Epithelial cell of esophagus (primary cell): ENCODE measurements at regions not wholly inside any gene's neighbourhood (a gene's known extent, or its start where the extent isn't known, plus 50 kb on each side); places are given as distances from the start of the nearest gene placed in this dataset.
A peak's percentile ranks its signal among the peaks of the same experiment; 100 is the strongest.

Experiments used
- DNase-seq: peaks from one replicate; pipeline ENCODE4 v3.0.0; 2010; ENCODE audit warnings: low read depth
- H3K4me3 ChIP-seq: 2 replicates; pipeline ENCODE4 v1.5.1; 2011; ENCODE audit warnings: mild to moderate bottlenecking, low read length, control low read depth
- TF ChIP-seq, protein P1 (sequence below): IDR thresholded peaks from 2 replicates; pipeline ENCODE4 v1.5.1; 2011; ENCODE audit warnings: low read depth, mild to moderate bottlenecking, low read length, control low read depth, inconsistent platforms; ENCODE audit not compliant: insufficient read depth; ENCODE audit errors: missing control alignments

DNA sequence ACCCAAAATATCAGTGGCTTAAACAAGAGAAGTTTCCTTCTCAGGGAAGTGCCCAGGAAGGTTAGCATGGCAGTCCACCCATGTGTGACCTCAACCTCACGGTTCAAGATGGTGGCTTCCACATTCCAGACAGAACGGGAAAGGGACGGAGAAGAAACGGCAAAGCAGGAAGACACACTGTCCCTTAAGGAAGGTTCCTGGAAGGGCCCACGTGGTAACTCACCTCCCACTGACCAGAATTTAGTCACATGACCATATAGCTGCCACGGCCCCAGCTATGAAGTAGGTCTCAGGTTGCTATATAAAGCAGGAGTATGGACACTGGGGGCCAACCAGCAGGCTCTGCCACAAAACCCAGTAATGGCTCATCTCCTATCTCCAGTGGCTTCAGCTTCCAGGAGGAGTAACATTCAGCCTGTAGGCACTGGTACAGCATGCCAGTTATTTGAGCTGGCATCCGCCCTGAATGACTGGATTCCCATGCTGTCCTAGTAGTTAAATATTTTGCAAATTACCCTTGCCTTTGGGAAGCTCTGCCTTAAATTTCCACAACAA lies 278.5 kb upstream of the KLF14 start:
- peak; percentile 70 for DNase-seq
- TF ChIP-seq, protein P1, sequence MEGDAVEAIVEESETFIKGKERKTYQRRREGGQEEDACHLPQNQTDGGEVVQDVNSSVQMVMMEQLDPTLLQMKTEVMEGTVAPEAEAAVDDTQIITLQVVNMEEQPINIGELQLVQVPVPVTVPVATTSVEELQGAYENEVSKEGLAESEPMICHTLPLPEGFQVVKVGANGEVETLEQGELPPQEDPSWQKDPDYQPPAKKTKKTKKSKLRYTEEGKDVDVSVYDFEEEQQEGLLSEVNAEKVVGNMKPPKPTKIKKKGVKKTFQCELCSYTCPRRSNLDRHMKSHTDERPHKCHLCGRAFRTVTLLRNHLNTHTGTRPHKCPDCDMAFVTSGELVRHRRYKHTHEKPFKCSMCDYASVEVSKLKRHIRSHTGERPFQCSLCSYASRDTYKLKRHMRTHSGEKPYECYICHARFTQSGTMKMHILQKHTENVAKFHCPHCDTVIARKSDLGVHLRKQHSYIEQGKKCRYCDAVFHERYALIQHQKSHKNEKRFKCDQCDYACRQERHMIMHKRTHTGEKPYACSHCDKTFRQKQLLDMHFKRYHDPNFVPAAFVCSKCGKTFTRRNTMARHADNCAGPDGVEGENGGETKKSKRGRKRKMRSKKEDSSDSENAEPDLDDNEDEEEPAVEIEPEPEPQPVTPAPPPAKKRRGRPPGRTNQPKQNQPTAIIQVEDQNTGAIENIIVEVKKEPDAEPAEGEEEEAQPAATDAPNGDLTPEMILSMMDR: no peak
- no peak overlapping the region for H3K4me3 ChIP-seq

GRCh38 chr7:131013716-131014115 lies 279.7 kb upstream of the KLF14 start:
- DNase-seq: no peak
- no peak overlapping the region for H3K4me3 ChIP-seq

DNA sequence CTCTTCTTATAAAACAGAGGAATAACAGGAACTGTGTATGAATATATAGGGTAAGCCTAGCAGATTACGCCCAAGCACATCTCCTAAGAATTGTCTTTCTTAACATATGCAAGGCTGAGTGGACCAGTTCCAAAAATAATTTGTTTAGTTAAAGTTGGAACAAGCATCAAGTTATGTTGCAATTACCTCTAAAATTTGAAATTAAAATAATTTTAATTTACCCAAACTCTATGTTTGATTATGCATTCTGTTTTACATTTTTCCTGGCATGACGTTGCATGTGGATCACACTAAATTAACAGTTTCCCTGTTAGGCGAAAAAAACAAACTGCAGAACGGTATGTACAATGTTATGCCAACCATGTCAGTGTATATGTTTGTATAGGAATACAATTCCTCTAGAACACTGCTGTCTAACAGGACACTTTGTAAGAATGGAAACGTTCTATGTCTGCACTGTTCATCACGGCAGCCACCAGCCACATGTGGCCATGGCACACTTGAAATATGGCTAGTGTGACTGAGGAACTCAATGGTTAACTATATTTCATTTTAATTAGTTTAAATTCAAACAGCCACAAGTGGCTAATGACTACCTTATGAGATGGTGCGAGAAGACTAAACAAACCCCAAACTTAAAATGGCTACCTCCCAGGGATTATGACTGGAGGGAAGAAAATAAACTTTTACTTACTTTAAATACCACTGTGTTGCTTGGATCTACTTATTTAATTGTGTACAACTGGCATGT lies 281.1 kb upstream of the KLF14 start:
- TF ChIP-seq, protein P1: no peak
- H3K4me3 ChIP-seq: no peak overlapping the region
- DNase-seq: no peak

More at GRCh38 chr7:131013716-131014115, 279.7 kb upstream of the KLF14 start:
- TF ChIP-seq, protein P1: no peak

- TF ChIP-seq, protein P1: no peak
- peak; percentile 45 for DNase-seq
- no peak overlapping the region for H3K4me3 ChIP-seq
Measured at GRCh38 chr7:131015657-131015958, 281.6 kb upstream of the KLF14 start.

GRCh38 chr7:131016230-131016629 lies 282.2 kb upstream of the KLF14 start:
- peak; percentile 49 for DNase-seq
- no peak overlapping the region for H3K4me3 ChIP-seq
- TF ChIP-seq, protein P1: no peak

- no peak overlapping the region for H3K4me3 ChIP-seq
- no peak for DNase-seq
- TF ChIP-seq, protein P1: no peak
Measured at GRCh38 chr7:131019351-131019750, 285.3 kb upstream of the KLF14 start.

DNA sequence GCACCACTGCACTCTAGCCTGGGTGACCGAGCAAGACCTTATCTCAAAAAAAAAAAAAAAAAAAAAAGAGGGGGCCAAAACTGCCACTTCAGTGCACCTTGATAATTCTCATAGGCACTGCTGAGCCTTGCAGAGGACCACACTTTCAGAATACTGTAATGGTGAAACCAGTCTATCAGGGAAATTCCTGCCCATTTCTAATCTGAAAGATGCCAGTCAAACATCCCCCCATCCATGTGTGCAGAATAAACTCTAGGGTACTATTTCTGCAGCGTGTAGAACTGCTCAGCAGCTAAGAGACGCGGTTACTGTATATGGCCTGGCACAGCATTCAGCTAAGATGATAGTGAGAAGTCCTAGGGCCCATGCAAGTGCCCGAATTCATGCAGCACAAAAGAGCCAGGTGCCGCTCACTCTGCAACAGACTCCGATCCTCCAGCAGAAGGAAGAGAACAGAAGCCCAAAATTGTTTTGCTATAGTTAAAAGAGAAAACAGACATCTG lies 286.8 kb upstream of the KLF14 start:
- TF ChIP-seq, protein P1: no peak
- DNase-seq: no peak
- no peak overlapping the region for H3K4me3 ChIP-seq
